Suprapubic skin (tissue), 4 donors: ENCODE measurements at regions not wholly inside any gene's neighbourhood (a gene's known extent, or its start where the extent isn't known, plus 50 kb on each side); places are given as distances from the start of the nearest gene placed in this dataset.

Source experiments
- DNase-seq, 2 donors: peaks; one replicate each; pipeline ENCODE4 v3.0.0-alpha.2; 2019; ENCODE audit warnings: low spot score in 2 of 2
- H3K27ac ChIP-seq: fragments of 200-600 bp; sonication (generic); one replicate; pipeline ENCODE4 v1.5.1; 2019
- H3K27me3 ChIP-seq: fragments of 200-600 bp; sonication (generic); one replicate; pipeline ENCODE4 v1.5.1; 2019
- H3K36me3 ChIP-seq: fragments of 200-600 bp; sonication (generic); one replicate; pipeline ENCODE4 v1.5.1; 2019
- H3K4me1 ChIP-seq: fragments of 200-600 bp; sonication (generic); one replicate; pipeline ENCODE4 v1.5.1; 2019
- H3K4me3 ChIP-seq: fragments of 200-600 bp; sonication (generic); one replicate; pipeline ENCODE4 v1.5.1; 2019; ENCODE audit warnings: mild to moderate bottlenecking
- H3K9me3 ChIP-seq: fragments of 200-600 bp; sonication (generic); one replicate; pipeline ENCODE4 v1.5.1; 2019
- CTCF ChIP-seq, 2 donors: fragments of 200-600 bp in 1 of 2; fragments of 450-650 bp in 1 of 2; sonication (generic) in 1 of 2; IDR thresholded peaks; one replicate each; pipeline ENCODE4 v1.5.1; 2016 to 2019; ENCODE audit warnings: antibody characterized with exemption in 2 of 2, mild to moderate bottlenecking in 1 of 2, moderate library complexity in 1 of 2
- EP300 ChIP-seq: sonication (generic); formaldehyde crosslinking; IDR thresholded peaks from one replicate; pipeline ENCODE4 v1.6.1; 2017; ENCODE audit warnings: antibody characterized with exemption
- POLR2A ChIP-seq, 2 donors: fragments of 450-650 bp; IDR thresholded peaks; one replicate each; pipeline ENCODE4 v1.6.1; 2017; ENCODE audit warnings: antibody characterized with exemption in 2 of 2, mild to moderate bottlenecking in 2 of 2, moderate library complexity in 2 of 2
- POLR2AphosphoS5 ChIP-seq, 3 donors: sonication (generic); formaldehyde crosslinking; IDR thresholded peaks; one replicate each; pipeline ENCODE4 v1.6.1; 2017; ENCODE audit warnings: antibody characterized with exemption in 3 of 3
- WGBS: methylation state at CpG from one replicate; pipeline ENCODE4 v1.1.5; 2018; 5-methylcytosine and 5-hydroxymethylcytosine counted together

GRCh38 chr6:100261486-100261885, 203.2 kb downstream of the SIM1 start:
- H3K27ac ChIP-seq = no peak overlapping the region
- no peak overlapping the region for H3K4me3 ChIP-seq
- no peaks in the 10 kb centered on the region for H3K27me3 ChIP-seq
- TF ChIP-seq EP300 (no peak), POLR2A (IDR thresholded peaks at IDR 0.05) (no peak), CTCF (IDR thresholded peaks at IDR 0.05) (no peak), POLR2AphosphoS5 (IDR thresholded peaks at IDR 0.05) (no peak)
- no peaks in the 10 kb centered on the region for H3K36me3 ChIP-seq
- no peaks in the 10 kb centered on the region for H3K4me1 ChIP-seq
- no peak for DNase-seq
- no peaks in the 10 kb centered on the region for H3K9me3 ChIP-seq
- 87% methylated on average over 2 of the region's 2 CpGs for WGBS

DNA sequence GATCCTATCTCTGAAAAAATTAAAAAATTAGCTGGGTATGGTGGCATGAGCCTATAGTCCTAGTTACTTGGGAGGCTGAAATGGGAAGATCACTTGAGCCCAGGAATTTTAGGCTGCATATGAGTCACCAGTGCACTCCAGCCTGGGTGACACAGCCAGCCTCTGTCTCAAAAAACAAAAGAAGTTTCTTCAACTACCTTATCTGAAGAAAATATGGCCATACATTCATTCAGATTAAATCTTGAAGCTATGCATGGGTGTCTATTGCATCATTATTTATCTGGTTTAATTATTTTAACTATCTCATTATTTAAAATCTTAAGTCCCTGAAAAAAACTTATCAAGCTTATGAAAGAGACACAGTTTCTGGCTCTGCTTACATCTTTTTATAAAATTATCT, 204.1 kb downstream of the SIM1 start:
- Histone ChIP-seq H3K4me1 (no peaks in the 10 kb centered on the region), H3K27me3 (no peaks in the 10 kb centered on the region), H3K9me3 (no peaks in the 10 kb centered on the region), H3K27ac (no peak overlapping the region), H3K36me3 (no peaks in the 10 kb centered on the region), H3K4me3 (no peak overlapping the region)
- TF ChIP-seq EP300 (no peak), POLR2AphosphoS5 (IDR thresholded peaks at IDR 0.05) (no peak), CTCF (IDR thresholded peaks at IDR 0.05) (no peak), POLR2A (IDR thresholded peaks at IDR 0.05) (no peak)
- no peak for DNase-seq

GRCh38 chr6:100259865-100260264, 204.9 kb downstream of the SIM1 start:
- WGBS = 73% methylated on average over 3 of the region's 3 CpGs
- H3K9me3 ChIP-seq = no peaks in the 10 kb centered on the region

DNA sequence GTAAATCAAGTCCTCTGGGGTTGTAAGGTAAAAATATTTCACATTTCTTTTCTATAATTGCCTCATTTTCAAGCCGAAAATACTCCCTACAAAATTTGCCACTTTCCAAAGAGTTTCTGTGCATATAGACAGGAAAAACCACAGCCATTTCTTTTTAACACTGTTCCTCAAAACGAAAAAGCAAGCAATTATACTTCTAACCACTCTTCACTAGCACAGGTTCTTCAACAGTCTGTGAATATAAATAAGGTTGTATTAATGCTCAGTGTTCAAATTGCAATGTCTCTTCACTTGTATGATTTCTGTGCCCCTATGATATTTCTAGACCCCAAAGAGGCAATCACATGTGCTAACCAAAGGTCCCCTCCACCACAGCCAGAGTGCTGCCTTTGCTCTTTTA, 206.0 kb downstream of the SIM1 start:
- Histone ChIP-seq H3K27ac (no peak overlapping the region), H3K27me3 (no peaks in the 10 kb centered on the region), H3K4me3 (no peak overlapping the region), H3K36me3 (no peaks in the 10 kb centered on the region), H3K4me1 (no peaks in the 10 kb centered on the region), H3K9me3 (no peaks in the 10 kb centered on the region)
- no peak for DNase-seq
- TF ChIP-seq CTCF (IDR thresholded peaks at IDR 0.05) (no peak), EP300 (no peak), POLR2AphosphoS5 (IDR thresholded peaks at IDR 0.05) (no peak)
- WGBS = 66% methylated on average over 2 of the region's 2 CpGs

More at GRCh38 chr6:100259865-100260264, 204.9 kb downstream of the SIM1 start:
- TF ChIP-seq EP300 (no peak), CTCF (IDR thresholded peaks at IDR 0.05) (no peak), POLR2A (IDR thresholded peaks at IDR 0.05) (no peak), POLR2AphosphoS5 (IDR thresholded peaks at IDR 0.05) (no peak)
- H3K36me3 ChIP-seq = no peaks in the 10 kb centered on the region
- H3K4me3 ChIP-seq = no peak overlapping the region
- no peaks in the 10 kb centered on the region for H3K27me3 ChIP-seq
- no peak overlapping the region for H3K27ac ChIP-seq
- H3K4me1 ChIP-seq = no peaks in the 10 kb centered on the region
- no peak for DNase-seq

DNA sequence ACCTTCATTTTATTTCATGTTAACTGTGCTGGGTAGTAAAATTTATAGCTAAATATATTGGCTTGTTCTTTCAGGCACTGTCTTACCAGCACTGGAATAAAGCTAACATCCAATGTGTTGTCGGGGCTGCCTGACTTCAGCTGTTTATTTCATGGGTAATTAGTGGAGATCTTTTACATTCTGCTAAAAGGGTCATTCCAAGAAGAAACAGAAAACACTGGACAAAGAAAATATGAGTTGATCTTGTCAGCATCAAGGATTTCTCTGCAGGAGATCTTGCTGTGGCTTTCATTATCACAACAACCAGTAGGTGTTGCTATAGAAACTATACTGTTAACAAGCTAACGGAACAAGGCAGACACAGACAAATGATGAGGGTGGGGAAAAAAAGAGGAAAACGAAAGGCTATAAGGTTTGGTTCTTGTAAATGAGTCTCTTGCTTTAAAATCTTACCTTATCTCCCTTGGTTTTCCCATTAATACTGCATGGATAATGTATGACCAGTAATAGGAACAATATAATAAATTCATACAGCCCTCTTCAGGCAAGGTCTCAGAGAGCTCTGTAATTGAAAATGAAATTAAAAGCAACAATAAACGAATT, 206.8 kb downstream of the SIM1 start:
- Histone ChIP-seq H3K36me3 (no peaks in the 10 kb centered on the region), H3K27ac (no peak overlapping the region), H3K9me3 (no peaks in the 10 kb centered on the region), H3K4me3 (no peak overlapping the region), H3K4me1 (no peaks in the 10 kb centered on the region), H3K27me3 (no peaks in the 10 kb centered on the region)
- no peak for DNase-seq
- no peak for TF ChIP-seq POLR2AphosphoS5 (IDR thresholded peaks at IDR 0.05)
- no peak for TF ChIP-seq POLR2A (IDR thresholded peaks at IDR 0.05)
- no peak for TF ChIP-seq EP300
- TF ChIP-seq CTCF (IDR thresholded peaks at IDR 0.05) = no peak
- 39% methylated on average over 4 of the region's 4 CpGs for WGBS
